ENCODE measurements at regions not wholly inside any gene's neighbourhood (a gene's known extent, or its start where the extent isn't known, plus 50 kb on each side); places are given as distances from the start of the nearest gene placed in this dataset.

GRCh38 chr18:78884502-78884901 is 95.1 kb upstream of the SALL3 start:
- DNase-seq, result no peak

- DNase-seq, result no peak
Measured at GRCh38 chr18:78889250-78889649, 90.4 kb upstream of the SALL3 start.

- DNase-seq, result no peak
Measured at GRCh38 chr18:78890388-78890787, 89.2 kb upstream of the SALL3 start.

- no peak for DNase-seq
Measured at GRCh38 chr18:78891185-78891762, 88.3 kb upstream of the SALL3 start.

- DNase-seq, result no peak
Measured at GRCh38 chr18:78892177-78892576, 87.4 kb upstream of the SALL3 start.

GRCh38 chr18:78892721-78893120 is 86.9 kb upstream of the SALL3 start:
- DNase-seq, result no peak

- DNase-seq, result no peak
Measured at GRCh38 chr18:78893281-78894032, 86.2 kb upstream of the SALL3 start.

GRCh38 chr18:78894033-78894305 is 85.6 kb upstream of the SALL3 start:
- no peak for DNase-seq

GRCh38 chr18:78895207-78896001 is 84.2 kb upstream of the SALL3 start:
- no peak for DNase-seq

GRCh38 chr18:78896111-78896905 is 83.3 kb upstream of the SALL3 start:
- DNase-seq, result no peak

GRCh38 chr18:78898066-78898465 is 81.6 kb upstream of the SALL3 start:
- DNase-seq, result no peak

- DNase-seq, result no peak
Measured at GRCh38 chr18:78898635-78899034, 81.0 kb upstream of the SALL3 start.

GRCh38 chr18:78899241-78899640 is 80.4 kb upstream of the SALL3 start:
- no peak for DNase-seq

- DNase-seq, result peak; percentile 40
Measured at GRCh38 chr18:78900938-78901909, 78.4 kb upstream of the SALL3 start.

GRCh38 chr18:78901923-78902794 is 77.5 kb upstream of the SALL3 start:
- peak; percentile 32 for DNase-seq

- DNase-seq, result peak; percentile 19
Measured at GRCh38 chr18:78902795-78903435, 76.7 kb upstream of the SALL3 start.

- peak; percentile 9 for DNase-seq
Measured at GRCh38 chr18:78903436-78904178, 76.0 kb upstream of the SALL3 start.

- no peak for DNase-seq
Measured at GRCh38 chr18:78904179-78904531, 75.5 kb upstream of the SALL3 start.

GRCh38 chr18:78905334-78905733 is 74.3 kb upstream of the SALL3 start:
- DNase-seq, result no peak

- DNase-seq, result no peak
Measured at GRCh38 chr18:78906066-78906465, 73.6 kb upstream of the SALL3 start.

Data from activated CD8-positive, alpha-beta memory T cell treated with anti-CD3 and anti-CD28 coated beads for 24 hours (primary cell).